ENCODE measurements at regions not wholly inside any gene's neighbourhood (a gene's known extent, or its start where the extent isn't known, plus 50 kb on each side); places are given as distances from the start of the nearest gene placed in this dataset.

DNA sequence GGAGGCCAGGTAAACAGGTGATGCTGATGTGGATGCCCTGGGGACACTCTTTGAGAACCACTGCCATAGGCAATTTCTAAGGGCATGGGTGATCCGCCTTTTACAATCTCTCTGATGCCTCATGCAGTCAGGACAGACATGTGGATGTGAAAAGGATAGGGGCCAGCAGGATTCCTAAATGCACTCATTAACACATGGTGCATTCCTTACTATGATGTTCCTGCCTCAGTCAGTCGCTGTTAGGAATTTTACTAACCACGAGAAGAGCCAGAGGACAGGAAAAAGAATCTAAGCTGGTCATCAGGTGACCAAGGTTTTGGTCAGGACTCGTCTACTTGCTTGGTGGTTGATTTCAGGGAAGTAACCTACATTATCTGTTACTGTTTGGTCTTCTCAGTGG lies 191.0 kb downstream of the ARL4C start:
- peaks cover 49% of the 10 kb centered on the region for H3K4me1 Mint-ChIP-seq
- no peaks in the 10 kb centered on the region for H3K36me3 Mint-ChIP-seq (ENCODE audit: low read depth)
- H3K27ac Mint-ChIP-seq: no peak overlapping the region
- no peaks in the 10 kb centered on the region for H3K9me3 Mint-ChIP-seq
- H3K4me3 Mint-ChIP-seq: no peak overlapping the region
- no peaks in the 10 kb centered on the region for H3K27me3 Mint-ChIP-seq
- ATAC-seq (replicated peaks): no peak

DNA sequence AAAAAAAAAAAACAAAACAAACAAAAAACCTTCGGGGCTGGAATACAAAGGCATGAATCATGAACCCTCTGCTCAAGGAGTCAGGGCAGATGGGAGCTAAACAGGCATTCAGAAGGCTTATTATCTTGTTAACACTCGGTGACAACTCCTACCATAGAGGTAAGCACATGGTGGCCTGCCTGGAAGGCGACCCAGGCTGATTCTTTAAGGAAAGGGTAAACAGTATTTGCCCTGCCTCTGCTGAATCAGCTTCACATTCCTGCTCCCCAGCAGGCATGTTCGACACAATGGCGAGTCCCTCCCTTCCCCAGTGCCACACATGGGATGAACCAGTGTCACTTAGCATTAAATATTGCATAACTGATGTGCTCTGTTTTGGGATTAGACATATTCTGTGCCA lies 191.9 kb downstream of the ARL4C start:
- Mint-ChIP-seq H3K27ac (no peak overlapping the region), H3K36me3 (ENCODE audit: low read depth) (no peaks in the 10 kb centered on the region), H3K9me3 (no peaks in the 10 kb centered on the region), H3K27me3 (no peaks in the 10 kb centered on the region), H3K4me3 (no peak overlapping the region), H3K4me1 (peaks cover 55% of the 10 kb centered on the region)
- no peak for ATAC-seq (replicated peaks)

DNA sequence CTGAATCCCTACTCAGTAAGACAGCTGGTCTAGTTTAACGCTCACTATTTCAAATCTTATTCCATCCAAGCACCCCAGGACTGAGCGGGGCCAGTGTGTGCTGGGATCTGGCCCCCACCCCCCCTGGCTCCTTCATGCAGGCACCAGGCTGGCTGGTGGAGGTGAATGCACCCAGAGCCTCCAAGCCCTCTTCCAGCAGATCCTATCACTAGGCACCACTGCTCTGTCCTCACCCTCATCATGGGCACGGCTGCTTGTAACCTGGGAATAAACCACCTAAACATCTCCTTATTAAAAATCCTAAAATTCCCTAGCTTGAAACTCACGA lies 194.3 kb downstream of the ARL4C start:
- no peaks in the 10 kb centered on the region for H3K36me3 Mint-ChIP-seq (ENCODE audit: low read depth)
- H3K4me3 Mint-ChIP-seq: no peak overlapping the region
- no peaks in the 10 kb centered on the region for H3K27me3 Mint-ChIP-seq
- H3K4me1 Mint-ChIP-seq: peaks cover 43% of the 10 kb centered on the region
- ATAC-seq (replicated peaks): no peak
- H3K27ac Mint-ChIP-seq: no peak overlapping the region
- no peaks in the 10 kb centered on the region for H3K9me3 Mint-ChIP-seq

DNA sequence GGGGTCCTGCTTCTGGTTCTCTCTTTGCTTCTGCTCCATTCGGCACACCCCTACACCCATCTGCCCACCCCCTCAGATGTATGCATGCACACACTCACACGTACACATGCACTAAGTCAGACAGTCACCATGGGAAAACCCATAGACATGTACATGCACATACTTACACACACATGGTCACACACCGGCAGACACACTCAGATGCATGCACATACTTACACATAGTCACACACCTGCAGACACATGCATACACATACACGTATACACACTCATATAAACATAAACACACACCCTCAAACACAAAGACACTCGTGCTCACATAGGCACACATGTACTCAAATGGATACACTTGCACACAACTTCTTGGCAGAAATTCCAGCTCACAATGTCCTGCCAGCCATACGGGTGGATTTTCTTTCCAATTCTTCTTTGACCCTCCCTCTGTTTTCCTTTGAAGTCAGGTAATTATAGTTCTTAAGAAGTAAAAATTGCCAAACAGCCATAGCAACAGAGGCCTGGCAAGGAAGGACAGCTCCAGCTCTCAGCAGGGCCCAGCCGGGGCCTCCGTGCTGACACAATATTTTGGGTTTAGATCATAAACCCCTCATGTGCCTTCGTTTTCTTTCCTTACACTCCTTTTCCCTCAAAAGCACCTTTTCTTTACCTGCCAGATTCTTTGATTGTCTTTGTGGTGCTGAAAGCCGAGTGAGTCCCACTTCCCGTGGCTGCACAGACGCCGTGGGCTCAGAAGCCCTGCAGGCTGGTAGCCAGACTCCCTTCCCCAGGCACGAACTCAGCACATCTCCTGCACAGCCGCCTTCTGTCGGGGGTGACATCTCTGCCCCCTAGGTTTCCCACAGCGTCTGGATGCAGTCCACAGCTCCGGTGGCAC lies 195.7 kb downstream of the ARL4C start:
- H3K4me3 Mint-ChIP-seq: peak overlapping the region; percentile 60
- H3K36me3 Mint-ChIP-seq (ENCODE audit: low read depth): no peaks in the 10 kb centered on the region
- peaks cover 46% of the 10 kb centered on the region for H3K4me1 Mint-ChIP-seq
- no peaks in the 10 kb centered on the region for H3K27me3 Mint-ChIP-seq
- H3K27ac Mint-ChIP-seq: no peak overlapping the region
- ATAC-seq (replicated peaks): no peak
- no peaks in the 10 kb centered on the region for H3K9me3 Mint-ChIP-seq

- H3K9me3 Mint-ChIP-seq: no peaks in the 10 kb centered on the region
- no peak for ATAC-seq (replicated peaks)
- H3K4me1 Mint-ChIP-seq: peaks cover 44% of the 10 kb centered on the region
- peak overlapping the region; percentile 60 for H3K4me3 Mint-ChIP-seq
- H3K27ac Mint-ChIP-seq: no peak overlapping the region
- no peaks in the 10 kb centered on the region for H3K27me3 Mint-ChIP-seq
- H3K36me3 Mint-ChIP-seq (ENCODE audit: low read depth): no peaks in the 10 kb centered on the region
These were observed 196.4 kb downstream of the ARL4C start for GRCh38 chr2:234300391-234300925.

DNA sequence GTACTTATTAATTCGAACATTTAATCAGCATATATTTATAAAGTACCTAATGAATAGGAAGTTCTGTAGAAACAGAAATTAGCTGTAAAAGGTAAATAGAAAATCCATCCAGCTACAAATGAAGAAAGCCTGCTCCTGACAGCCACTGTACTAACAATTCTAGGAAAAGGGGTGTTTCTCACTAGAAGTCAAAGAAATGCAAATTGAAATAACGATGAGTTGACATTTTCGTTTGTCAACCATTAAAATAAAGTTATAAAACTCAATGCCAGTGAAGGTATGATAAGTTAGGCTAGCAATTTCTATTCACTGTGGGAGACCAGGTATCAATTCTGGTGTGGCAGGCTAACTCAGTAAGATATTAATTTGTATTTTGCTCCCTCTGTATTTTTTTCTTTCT lies 198.0 kb downstream of the ARL4C start:
- peak overlapping the region; percentile 71 for H3K27ac Mint-ChIP-seq

DNA sequence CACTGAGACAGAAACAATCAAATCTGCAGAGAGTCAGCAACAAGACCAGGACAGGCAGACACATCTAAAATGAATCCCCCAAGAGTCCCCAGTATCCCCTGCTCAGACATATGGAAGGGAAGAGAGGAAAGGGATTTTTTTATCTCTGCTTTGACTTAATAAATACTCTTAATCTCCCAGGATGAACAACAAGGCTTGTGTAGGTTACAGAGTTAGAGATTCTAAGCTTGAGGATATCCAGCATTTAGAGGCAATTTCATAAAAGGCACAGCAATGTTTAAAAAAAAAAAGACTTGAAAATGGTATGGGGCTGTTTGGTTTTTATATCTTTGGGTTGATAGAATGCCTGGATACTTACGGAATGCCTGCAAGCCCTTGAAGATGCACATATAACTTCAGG lies 199.9 kb downstream of the ARL4C start:
- peaks cover 48% of the 10 kb centered on the region for H3K4me1 Mint-ChIP-seq
- peak overlapping the region; percentile 26 for H3K4me3 Mint-ChIP-seq
- H3K27ac Mint-ChIP-seq: peak overlapping the region; percentile 49
- H3K27me3 Mint-ChIP-seq: no peaks in the 10 kb centered on the region
- ATAC-seq (replicated peaks): no peak
- H3K9me3 Mint-ChIP-seq: no peaks in the 10 kb centered on the region
- H3K36me3 Mint-ChIP-seq (ENCODE audit: low read depth): no peaks in the 10 kb centered on the region

More for the DNA sequence above, 198.0 kb downstream of the ARL4C start:
- H3K36me3 Mint-ChIP-seq (ENCODE audit: low read depth): no peaks in the 10 kb centered on the region
- H3K4me1 Mint-ChIP-seq: peaks cover 43% of the 10 kb centered on the region
- no peaks in the 10 kb centered on the region for H3K27me3 Mint-ChIP-seq
- H3K9me3 Mint-ChIP-seq: no peaks in the 10 kb centered on the region
- no peak for ATAC-seq (replicated peaks)
- peak overlapping the region; percentile 16 for H3K4me3 Mint-ChIP-seq

DNA sequence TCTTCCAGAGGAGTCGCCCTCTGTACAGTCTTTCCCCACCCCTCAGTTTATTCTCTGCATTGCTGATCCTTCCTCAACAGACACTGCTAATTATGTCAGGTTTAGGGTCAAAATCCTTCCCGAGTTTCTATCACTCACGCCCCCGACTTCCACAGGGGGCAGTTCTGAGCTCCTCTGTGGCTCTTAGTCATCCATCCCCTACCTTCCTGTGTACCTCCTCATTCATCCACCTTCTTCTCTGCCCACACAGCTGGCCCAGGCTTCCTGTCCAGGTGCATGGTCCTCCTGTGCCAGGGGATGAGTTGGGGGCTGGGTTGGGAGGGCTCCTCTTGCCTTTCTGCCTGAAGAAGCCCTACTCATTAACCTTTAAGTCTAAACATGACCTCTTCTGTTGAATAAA lies 202.9 kb downstream of the ARL4C start:
- ATAC-seq (replicated peaks): no peak
- H3K4me1 Mint-ChIP-seq: peaks cover 57% of the 10 kb centered on the region
- peak overlapping the region; percentile 96 for H3K27ac Mint-ChIP-seq
- peak overlapping the region; percentile 78 for H3K4me3 Mint-ChIP-seq
- no peaks in the 10 kb centered on the region for H3K9me3 Mint-ChIP-seq
- H3K27me3 Mint-ChIP-seq: no peaks in the 10 kb centered on the region
- H3K36me3 Mint-ChIP-seq (ENCODE audit: low read depth): no peaks in the 10 kb centered on the region

- H3K27ac Mint-ChIP-seq: peak overlapping the region; percentile 96
- peak overlapping the region; percentile 78 for H3K4me3 Mint-ChIP-seq
- no peaks in the 10 kb centered on the region for H3K27me3 Mint-ChIP-seq
- no peaks in the 10 kb centered on the region for H3K36me3 Mint-ChIP-seq (ENCODE audit: low read depth)
- no peaks in the 10 kb centered on the region for H3K9me3 Mint-ChIP-seq
- H3K4me1 Mint-ChIP-seq: peaks cover 57% of the 10 kb centered on the region
- no peak for ATAC-seq (replicated peaks)
These were observed 204.0 kb downstream of the ARL4C start for GRCh38 chr2:234292962-234293243.

DNA sequence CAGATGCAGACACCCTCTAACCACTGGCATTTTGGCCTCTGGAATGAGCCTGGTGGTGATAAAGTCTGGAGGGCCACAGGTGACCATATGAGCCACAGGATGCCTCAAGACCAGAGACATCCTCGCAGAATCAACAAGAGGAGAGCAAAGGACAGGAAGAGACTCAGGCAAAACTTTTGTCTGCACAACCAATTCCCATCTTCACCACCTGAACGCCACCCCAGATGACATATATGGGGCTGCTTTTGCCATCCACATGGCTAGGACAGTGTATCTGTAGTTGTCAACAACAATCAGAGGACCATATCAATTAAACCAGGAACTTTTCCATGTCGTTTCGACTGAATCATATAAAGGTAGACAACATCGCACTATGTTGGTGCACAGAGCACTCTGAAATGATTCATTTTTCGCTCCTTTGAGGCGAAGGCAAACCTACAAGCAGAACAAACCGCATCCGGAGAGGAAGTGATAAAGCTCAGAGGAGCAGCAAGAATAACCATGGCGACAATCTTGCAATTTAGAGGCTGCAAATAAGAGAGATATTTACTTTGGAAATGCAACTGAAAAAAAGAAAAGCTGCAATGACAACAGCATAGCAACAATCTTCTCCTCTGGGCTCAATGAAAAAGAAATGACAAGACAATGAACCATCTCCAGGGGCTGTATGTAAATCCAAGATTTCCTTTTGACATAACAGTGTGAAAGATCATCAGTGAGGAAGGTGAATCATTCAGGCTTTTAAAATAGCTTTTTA lies 204.5 kb downstream of the ARL4C start:
- Mint-ChIP-seq H3K9me3 (no peaks in the 10 kb centered on the region), H3K27ac (peak overlapping the region; percentile 96), H3K4me3 (peak overlapping the region; percentile 78), H3K4me1 (peaks cover 57% of the 10 kb centered on the region), H3K36me3 (ENCODE audit: low read depth) (no peaks in the 10 kb centered on the region), H3K27me3 (no peaks in the 10 kb centered on the region)
- peak; percentile 72 for ATAC-seq (replicated peaks)

DNA sequence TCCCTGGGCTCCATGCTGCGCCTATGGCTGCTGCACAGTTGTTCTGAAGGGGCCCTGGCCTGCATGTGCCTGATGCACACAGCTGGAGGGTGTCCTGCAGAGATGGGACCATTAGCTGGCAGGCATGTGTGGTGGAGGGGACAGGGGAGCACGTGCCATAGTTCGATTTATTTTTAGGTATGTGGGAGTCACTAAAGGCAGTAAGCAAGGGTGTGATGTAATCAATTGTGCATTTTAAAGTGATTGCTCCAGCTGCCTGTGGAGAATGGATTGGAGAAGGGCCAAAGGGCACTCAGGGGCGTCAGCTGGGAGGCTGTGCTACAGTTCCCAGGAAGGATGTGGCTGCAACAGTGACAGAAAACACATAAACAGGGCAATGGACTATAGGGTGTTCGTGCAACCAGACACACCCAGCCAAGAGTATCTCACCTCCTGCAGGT lies 205.1 kb downstream of the ARL4C start:
- H3K27ac Mint-ChIP-seq: peak overlapping the region; percentile 96
- H3K4me1 Mint-ChIP-seq: peaks cover 52% of the 10 kb centered on the region
- peak overlapping the region; percentile 78 for H3K4me3 Mint-ChIP-seq
- H3K27me3 Mint-ChIP-seq: no peaks in the 10 kb centered on the region
- H3K9me3 Mint-ChIP-seq: no peaks in the 10 kb centered on the region
- H3K36me3 Mint-ChIP-seq (ENCODE audit: low read depth): no peaks in the 10 kb centered on the region
- peak; percentile 16 for ATAC-seq (replicated peaks)

- Mint-ChIP-seq H3K4me1 (peaks cover 45% of the 10 kb centered on the region), H3K27me3 (no peaks in the 10 kb centered on the region), H3K36me3 (ENCODE audit: low read depth) (no peaks in the 10 kb centered on the region), H3K27ac (peak overlapping the region; percentile 96), H3K4me3 (peak overlapping the region; percentile 78), H3K9me3 (no peaks in the 10 kb centered on the region)
- peak; percentile 70 for ATAC-seq (replicated peaks)
These were observed 206.2 kb downstream of the ARL4C start for GRCh38 chr2:234290671-234291070.

DNA sequence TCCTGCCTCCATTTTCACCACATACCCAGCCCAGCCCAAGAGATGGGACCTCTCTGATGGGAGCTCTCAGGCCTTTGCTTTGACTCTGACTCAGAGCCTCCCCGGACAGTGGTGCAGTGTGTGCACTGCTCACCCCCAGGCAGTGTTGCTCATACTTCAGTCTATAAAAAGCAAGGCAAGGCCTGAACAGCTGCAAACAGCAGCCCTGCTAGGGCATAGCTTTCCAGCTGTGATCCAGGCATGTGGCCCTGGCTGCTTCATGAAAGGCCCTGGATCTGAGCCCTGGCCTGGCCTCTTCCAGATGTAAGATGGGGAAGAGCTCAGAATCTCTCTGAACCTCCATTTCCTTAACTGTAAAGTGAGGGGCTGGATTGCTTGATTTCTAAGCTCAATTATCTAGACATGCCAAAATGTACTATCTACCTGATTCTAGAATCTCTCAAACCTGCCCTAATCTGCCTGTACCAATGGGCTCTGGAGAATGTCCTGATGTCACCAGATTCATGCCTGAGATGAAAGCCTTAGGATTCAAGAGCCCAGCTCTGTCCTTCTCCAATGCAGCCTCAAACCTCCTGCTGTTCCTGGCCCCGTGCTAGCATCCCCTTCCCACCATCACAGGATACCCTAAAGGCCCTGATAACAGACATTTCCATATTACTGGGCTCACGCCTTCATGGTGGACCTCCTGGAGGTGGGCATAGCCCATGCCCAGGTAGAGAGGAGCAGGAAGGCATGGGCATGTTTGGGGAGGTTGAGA lies 206.9 kb downstream of the ARL4C start:
- Mint-ChIP-seq H3K4me1 (peaks cover 45% of the 10 kb centered on the region), H3K27me3 (no peaks in the 10 kb centered on the region), H3K36me3 (ENCODE audit: low read depth) (no peaks in the 10 kb centered on the region), H3K9me3 (no peaks in the 10 kb centered on the region), H3K4me3 (peak overlapping the region; percentile 78), H3K27ac (peak overlapping the region; percentile 96)
- ATAC-seq (replicated peaks): peak; percentile 56

DNA sequence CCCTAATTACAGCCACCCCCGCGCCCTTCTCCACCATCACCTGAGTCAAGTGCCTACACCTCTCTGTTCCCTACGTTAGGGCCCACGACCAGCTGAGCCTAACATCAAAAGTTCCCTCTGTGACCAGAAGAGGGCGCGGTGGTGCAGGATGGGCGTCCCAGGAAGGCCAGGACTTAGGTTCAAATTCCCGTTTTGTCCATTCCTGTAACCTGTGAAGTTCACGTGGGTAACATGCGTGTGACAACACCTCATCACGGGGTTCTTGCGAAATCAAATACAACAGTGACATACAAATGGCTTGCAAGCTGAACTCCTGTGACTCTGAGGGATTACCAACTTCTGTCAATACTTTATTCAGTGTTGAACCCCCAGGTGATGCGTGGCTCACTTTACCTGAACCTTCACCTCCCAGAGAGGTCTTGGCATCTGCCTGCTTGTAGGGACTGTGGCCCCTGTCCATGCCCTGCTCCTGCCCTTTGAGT lies 207.9 kb downstream of the ARL4C start:
- no peak for ATAC-seq (replicated peaks)
- Mint-ChIP-seq H3K4me1 (peaks cover 43% of the 10 kb centered on the region), H3K27me3 (no peaks in the 10 kb centered on the region), H3K27ac (peak overlapping the region; percentile 96), H3K36me3 (ENCODE audit: low read depth) (no peaks in the 10 kb centered on the region), H3K4me3 (peak overlapping the region; percentile 78), H3K9me3 (no peaks in the 10 kb centered on the region)

Measured in activated T-helper 17 cell treated with anti-CD3 and anti-CD28 coated beads, Interleukin-2, amount 50 U/mL, for 72 hours (primary cell).